22Rv1 (cell line): ENCODE measurements at regions not wholly inside any gene's neighbourhood (a gene's known extent, or its start where the extent isn't known, plus 50 kb on each side); places are given as distances from the start of the nearest gene placed in this dataset.

Experiments used
- H3K27ac ChIP-seq: fragments of 450-650 bp; 2 replicates; pipeline ENCODE4 v1.5.1; 2017
- CTCF ChIP-seq: fragments of 450-650 bp; IDR thresholded peaks from 2 replicates; pipeline ENCODE4 v1.5.1; 2017; ENCODE audit warnings: mild to moderate bottlenecking
- ZFX ChIP-seq: fragments of 450-650 bp; IDR thresholded peaks from 2 replicates; pipeline ENCODE4 v1.6.1; 2017; ENCODE audit warnings: antibody characterized with exemption, borderline replicate concordance

- no peak overlapping the region for H3K27ac ChIP-seq
- TF ChIP-seq ZFX (no peak), CTCF (no peak)
Observed at GRCh38 chr20:10939331-10939941, 265.6 kb upstream of the JAG1 start.

DNA sequence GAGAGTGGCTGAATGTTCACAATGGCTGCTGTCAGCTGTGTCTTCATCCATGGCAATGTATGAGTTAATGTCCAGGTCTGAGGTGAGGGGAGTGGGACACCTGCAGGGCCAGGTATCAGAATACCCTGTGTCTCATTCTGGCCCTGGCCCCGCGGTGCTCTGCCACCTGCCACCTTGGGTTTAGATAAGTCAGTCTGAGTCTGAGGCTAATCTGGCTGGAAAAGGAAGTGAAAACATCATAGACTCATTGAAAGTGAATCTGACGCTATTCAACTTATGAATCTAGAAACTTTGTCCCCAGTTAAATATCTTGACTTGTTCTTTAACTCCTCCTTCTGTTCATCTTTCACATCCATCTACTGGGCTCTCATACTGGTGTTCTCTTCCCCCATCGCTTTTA is 267.1 kb upstream of the JAG1 start:
- TF ChIP-seq CTCF (no peak), ZFX (no peak)
- H3K27ac ChIP-seq = no peak overlapping the region

GRCh38 chr20:10943686-10944265 is 270.0 kb upstream of the JAG1 start:
- no peak for TF ChIP-seq ZFX
- TF ChIP-seq CTCF = no peak
- H3K27ac ChIP-seq = no peak overlapping the region

DNA sequence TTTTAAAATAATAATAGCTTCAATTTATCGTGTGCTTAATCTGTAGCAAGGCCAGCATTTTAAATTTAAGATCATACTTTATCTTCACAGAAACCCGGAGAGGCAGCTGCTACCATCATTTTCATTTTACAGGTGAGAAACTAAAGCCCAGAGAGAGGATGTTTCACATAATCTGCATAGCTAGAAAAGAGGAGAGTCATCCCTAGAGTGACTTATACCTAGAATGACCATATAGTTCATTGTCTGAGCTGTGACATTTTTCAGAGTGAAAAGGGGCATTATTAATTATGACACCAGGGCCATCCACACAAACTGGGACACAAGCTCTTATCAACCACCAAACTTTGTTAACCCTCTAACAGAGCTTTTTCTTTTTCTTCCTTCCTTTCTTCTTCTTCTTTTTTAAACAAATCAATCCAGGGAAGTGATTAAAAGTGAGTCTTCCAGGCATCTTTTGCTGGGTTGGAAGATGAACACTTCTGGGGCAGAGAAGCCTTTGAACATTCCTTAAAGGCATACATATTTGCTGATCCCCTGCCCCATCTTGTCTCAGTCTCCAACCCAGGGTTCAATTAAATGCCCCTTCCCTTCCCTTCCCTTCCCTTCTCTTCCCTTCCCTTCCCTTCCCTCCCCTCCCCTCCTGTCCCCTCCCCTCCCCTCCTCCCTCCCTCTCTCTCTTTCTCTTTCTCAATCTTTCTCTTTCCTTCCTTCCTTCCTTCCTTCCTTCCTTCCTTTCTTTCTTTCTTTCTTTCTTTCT is 272.5 kb upstream of the JAG1 start:
- H3K27ac ChIP-seq = no peak overlapping the region
- no peak for TF ChIP-seq CTCF
- no peak for TF ChIP-seq ZFX

- TF ChIP-seq CTCF (no peak), ZFX (no peak)
- no peak overlapping the region for H3K27ac ChIP-seq
Observed at GRCh38 chr20:10947726-10948125, 273.9 kb upstream of the JAG1 start.

DNA sequence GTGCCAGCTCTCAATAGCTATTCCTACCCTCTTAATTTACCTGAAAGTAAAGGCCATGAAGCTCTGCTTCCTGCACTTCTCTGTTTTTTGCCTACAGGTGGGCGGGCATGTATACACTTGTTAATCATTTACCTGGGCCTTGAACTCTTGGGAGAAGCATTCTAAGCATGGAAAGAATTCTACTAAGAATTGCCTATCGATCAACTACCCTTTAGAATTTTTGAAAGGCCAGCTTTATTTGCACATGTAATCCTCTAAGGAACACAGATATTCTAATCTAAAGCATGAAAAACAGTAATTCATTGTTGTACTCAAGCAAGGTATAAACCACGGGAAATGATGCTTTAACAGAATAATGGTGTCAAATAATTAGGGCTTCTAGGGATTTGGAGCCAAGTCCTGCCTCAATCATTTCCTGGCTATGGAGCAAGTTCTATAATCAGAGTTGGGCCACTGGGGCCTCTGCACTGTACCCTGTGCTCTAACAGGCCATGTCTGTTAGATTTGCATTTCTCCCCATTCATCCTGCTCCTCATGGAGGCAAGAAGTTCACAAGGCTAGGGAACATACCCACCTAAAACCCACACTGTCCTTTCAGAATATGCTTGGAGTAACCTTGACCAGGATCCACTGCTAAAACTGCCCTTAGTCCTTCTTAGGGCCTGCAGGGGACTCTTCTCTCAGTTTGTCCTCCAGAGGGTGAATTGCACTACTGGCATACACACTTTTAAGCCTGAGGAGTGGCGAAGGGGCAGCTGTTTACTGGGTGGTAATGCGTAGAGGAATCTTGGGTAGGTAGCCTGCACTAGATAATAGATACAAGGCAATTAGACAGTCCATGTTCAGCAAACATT is 276.4 kb upstream of the JAG1 start:
- no peak overlapping the region for H3K27ac ChIP-seq
- TF ChIP-seq CTCF (no peak), ZFX (no peak)
